ENCODE measurements at regions not wholly inside any gene's neighbourhood (a gene's known extent, or its start where the extent isn't known, plus 50 kb on each side); places are given as distances from the start of the nearest gene placed in this dataset.

GRCh38 chr4:83989835-83990234, 453.9 kb downstream of the GPAT3 start:
- Histone ChIP-seq H4K20me1 (replicated peaks; ENCODE audit: control insufficient read depth, extremely low read depth, insufficient read depth, low read length) (no peaks in the 10 kb centered on the region), H3K79me2 (ENCODE audit: control insufficient read depth, insufficient read depth, low read length) (no peaks in the 10 kb centered on the region), H3K36me3 (ENCODE audit: control insufficient read depth in 2 of 2, extremely low read depth in 1 of 2, insufficient read depth in 2 of 2, low read length in 2 of 2) (no peaks in the 10 kb centered on the region), H3K4me2 (ENCODE audit: insufficient read depth, low read length) (no peak overlapping the region), H3K9ac (replicated peaks; ENCODE audit: extremely low read depth, insufficient read depth, low read length) (no peak overlapping the region), H3K9me1 (replicated peaks; ENCODE audit: control insufficient read depth, extremely low read depth, insufficient read depth, low read length) (no peaks in the 10 kb centered on the region), H3K9me3 (replicated peaks; ENCODE audit: control insufficient read depth, insufficient read depth, low read length) (no peaks in the 10 kb centered on the region), H3K4me1 (ENCODE audit: control insufficient read depth, extremely low read depth, insufficient read depth, low read length) (no peaks in the 10 kb centered on the region), H3K27ac (ENCODE audit: insufficient read depth, low read depth, low read length) (no peak overlapping the region), H3K4me3 (replicated peaks in 1 of 3; ENCODE audit: insufficient read depth in 1 of 3, low read depth in 1 of 3, low read length in 3 of 3) (no peak overlapping the region), H2AFZ (ENCODE audit: low read depth, low read length) (no peak overlapping the region), H3K27me3 (ENCODE audit: control insufficient read depth in 2 of 2, insufficient read depth in 2 of 2, low read length in 2 of 2) (no peaks in the 10 kb centered on the region)
- intact Hi-C loops (cut with micrococcal nuclease) (no loop called here), dilution Hi-C loops (cut with MboI; ENCODE audit: extremely low pct_ligation_motif_present, low sequenced_read_pairs) (no loop called here)
- FAIRE-seq: no peak
- no peak for DNase-seq (ENCODE audit: low read depth, low spot score)
- ChIA-PET CTCF (no interaction called here), POLR2A (no interaction called here)
- TF ChIP-seq EZH2 (IDR thresholded peaks at IDR 0.05; ENCODE audit: borderline replicate concordance, low read depth, low read length, severe bottlenecking): no peak
- TF ChIP-seq POLR2A (IDR thresholded peaks at IDR 0.05; ENCODE audit: low read depth, low read length): no peak
- TF ChIP-seq, protein P1, sequence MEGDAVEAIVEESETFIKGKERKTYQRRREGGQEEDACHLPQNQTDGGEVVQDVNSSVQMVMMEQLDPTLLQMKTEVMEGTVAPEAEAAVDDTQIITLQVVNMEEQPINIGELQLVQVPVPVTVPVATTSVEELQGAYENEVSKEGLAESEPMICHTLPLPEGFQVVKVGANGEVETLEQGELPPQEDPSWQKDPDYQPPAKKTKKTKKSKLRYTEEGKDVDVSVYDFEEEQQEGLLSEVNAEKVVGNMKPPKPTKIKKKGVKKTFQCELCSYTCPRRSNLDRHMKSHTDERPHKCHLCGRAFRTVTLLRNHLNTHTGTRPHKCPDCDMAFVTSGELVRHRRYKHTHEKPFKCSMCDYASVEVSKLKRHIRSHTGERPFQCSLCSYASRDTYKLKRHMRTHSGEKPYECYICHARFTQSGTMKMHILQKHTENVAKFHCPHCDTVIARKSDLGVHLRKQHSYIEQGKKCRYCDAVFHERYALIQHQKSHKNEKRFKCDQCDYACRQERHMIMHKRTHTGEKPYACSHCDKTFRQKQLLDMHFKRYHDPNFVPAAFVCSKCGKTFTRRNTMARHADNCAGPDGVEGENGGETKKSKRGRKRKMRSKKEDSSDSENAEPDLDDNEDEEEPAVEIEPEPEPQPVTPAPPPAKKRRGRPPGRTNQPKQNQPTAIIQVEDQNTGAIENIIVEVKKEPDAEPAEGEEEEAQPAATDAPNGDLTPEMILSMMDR (IDR thresholded peaks at IDR 0.05; ENCODE audit: extremely low read depth in 1 of 2, insufficient read depth in 1 of 2, low read depth in 1 of 2, low read length in 2 of 2): no peak
- no peak for TF ChIP-seq GATA2 (IDR thresholded peaks at IDR 0.05; ENCODE audit: insufficient read depth, insufficient read length, low read depth, low read length)
- TF ChIP-seq, protein P2, sequence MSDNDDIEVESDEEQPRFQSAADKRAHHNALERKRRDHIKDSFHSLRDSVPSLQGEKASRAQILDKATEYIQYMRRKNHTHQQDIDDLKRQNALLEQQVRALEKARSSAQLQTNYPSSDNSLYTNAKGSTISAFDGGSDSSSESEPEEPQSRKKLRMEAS (IDR thresholded peaks at IDR 0.05; ENCODE audit: insufficient read depth, insufficient read length): no peak
- no peak for TF ChIP-seq JUN (IDR thresholded peaks at IDR 0.05; ENCODE audit: borderline replicate concordance, insufficient read depth, insufficient read length, low read depth)
- TF ChIP-seq FOS (IDR thresholded peaks at IDR 0.05; ENCODE audit: borderline replicate concordance, insufficient read depth, low read length): no peak
- no peak for TF ChIP-seq MYC (IDR thresholded peaks at IDR 0.05; ENCODE audit: low read depth, low read length)
- no peak for TF ChIP-seq POLR2AphosphoS5 (IDR thresholded peaks at IDR 0.05; ENCODE audit: insufficient read depth, low read depth, low read length)
- BruUV-seq (replicated peaks): no TSS peak
